ENCODE measurements at regions not wholly inside any gene's neighbourhood (a gene's known extent, or its start where the extent isn't known, plus 50 kb on each side); places are given as distances from the start of the nearest gene placed in this dataset.
A peak's percentile ranks its signal among the peaks of the same experiment; 100 is the strongest.

- Histone ChIP-seq H3K36me3 (ENCODE audit: control insufficient read depth in 2 of 3, insufficient read depth in 3 of 3, low read length in 3 of 3) (no peaks in the 10 kb centered on the region), H3K9ac (ENCODE audit: low read length in 3 of 3) (no peak overlapping the region), H3K27ac (ENCODE audit: low read depth in 2 of 2, low read length in 2 of 2) (no peak overlapping the region), H3K9me3 (ENCODE audit: control insufficient read depth in 2 of 3, insufficient read depth in 1 of 3, low read length in 3 of 3) (no peaks in the 10 kb centered on the region), H3K4me1 (ENCODE audit: control insufficient read depth in 2 of 3, insufficient read depth in 2 of 3, low read depth in 1 of 3, low read length in 3 of 3) (no peaks in the 10 kb centered on the region), H3K4me3 (ENCODE audit: low read length in 3 of 3) (no peak overlapping the region), H3K27me3 (ENCODE audit: control insufficient read depth, insufficient read depth, low read length) (no peaks in the 10 kb centered on the region)
- no peak for TF ChIP-seq CTCF (IDR thresholded peaks at IDR 0.05; ENCODE audit: borderline replicate concordance, extremely low read depth, insufficient read depth)
- no peak for DNase-seq
- FAIRE-seq: no peak
- intact Hi-C loops (cut with DNase I): no loop called here
These were observed 172.2 kb downstream of the SUCLG1 start for GRCh38 chr2:84286878-84287277.

- Histone ChIP-seq H3K4me1 (ENCODE audit: control insufficient read depth in 2 of 3, insufficient read depth in 2 of 3, low read depth in 1 of 3, low read length in 3 of 3) (no peaks in the 10 kb centered on the region), H3K4me3 (ENCODE audit: low read length in 3 of 3) (no peak overlapping the region), H3K9me3 (ENCODE audit: control insufficient read depth in 2 of 3, insufficient read depth in 1 of 3, low read length in 3 of 3) (no peaks in the 10 kb centered on the region), H3K27ac (ENCODE audit: low read depth in 2 of 2, low read length in 2 of 2) (no peak overlapping the region), H3K36me3 (ENCODE audit: control insufficient read depth in 2 of 3, insufficient read depth in 3 of 3, low read length in 3 of 3) (no peaks in the 10 kb centered on the region), H3K27me3 (ENCODE audit: control insufficient read depth, insufficient read depth, low read length) (no peaks in the 10 kb centered on the region), H3K9ac (ENCODE audit: low read length in 3 of 3) (no peak overlapping the region)
- FAIRE-seq (no peak), DNase-seq (no peak)
- intact Hi-C loops (cut with DNase I): no loop called here
- no peak for TF ChIP-seq CTCF (IDR thresholded peaks at IDR 0.05; ENCODE audit: borderline replicate concordance, extremely low read depth, insufficient read depth)
These were observed 173.9 kb downstream of the SUCLG1 start for GRCh38 chr2:84285056-84285747.

- intact Hi-C loops (cut with DNase I): no loop called here
- DNase-seq: peak in 3 of 5 donors; percentile 24 to 65 (median 35)
- Histone ChIP-seq H3K4me1 (ENCODE audit: control insufficient read depth in 2 of 3, insufficient read depth in 2 of 3, low read depth in 1 of 3, low read length in 3 of 3) (no peaks in the 10 kb centered on the region), H3K27ac (ENCODE audit: low read depth in 2 of 2, low read length in 2 of 2) (no peak overlapping the region), H3K9ac (ENCODE audit: low read length in 3 of 3) (no peak overlapping the region), H3K9me3 (ENCODE audit: control insufficient read depth in 2 of 3, insufficient read depth in 1 of 3, low read length in 3 of 3) (no peaks in the 10 kb centered on the region), H3K4me3 (ENCODE audit: low read length in 3 of 3) (no peak overlapping the region), H3K36me3 (ENCODE audit: control insufficient read depth in 2 of 3, insufficient read depth in 3 of 3, low read length in 3 of 3) (no peaks in the 10 kb centered on the region), H3K27me3 (ENCODE audit: control insufficient read depth, insufficient read depth, low read length) (no peaks in the 10 kb centered on the region)
- FAIRE-seq: no peak
- no peak for TF ChIP-seq CTCF (IDR thresholded peaks at IDR 0.05; ENCODE audit: borderline replicate concordance, extremely low read depth, insufficient read depth)
These were observed 175.6 kb downstream of the SUCLG1 start for GRCh38 chr2:84283506-84283905.

- H3K9me3 ChIP-seq (ENCODE audit: control insufficient read depth in 2 of 3, insufficient read depth in 1 of 3, low read length in 3 of 3): no peaks in the 10 kb centered on the region
- no peaks in the 10 kb centered on the region for H3K4me1 ChIP-seq (ENCODE audit: control insufficient read depth in 2 of 3, insufficient read depth in 2 of 3, low read depth in 1 of 3, low read length in 3 of 3)
- H3K27ac ChIP-seq (ENCODE audit: low read depth in 2 of 2, low read length in 2 of 2): no peak overlapping the region
- H3K36me3 ChIP-seq (ENCODE audit: control insufficient read depth in 2 of 3, insufficient read depth in 3 of 3, low read length in 3 of 3): no peaks in the 10 kb centered on the region
- intact Hi-C loops (cut with DNase I): no loop called here
- DNase-seq (no peak), FAIRE-seq (no peak)
- H3K9ac ChIP-seq (ENCODE audit: low read length in 3 of 3): no peak overlapping the region
- H3K4me3 ChIP-seq (ENCODE audit: low read length in 3 of 3): no peak overlapping the region
- no peaks in the 10 kb centered on the region for H3K27me3 ChIP-seq (ENCODE audit: control insufficient read depth, insufficient read depth, low read length)
- TF ChIP-seq CTCF (IDR thresholded peaks at IDR 0.05; ENCODE audit: borderline replicate concordance, extremely low read depth, insufficient read depth): no peak
These were observed 177.6 kb downstream of the SUCLG1 start for GRCh38 chr2:84281510-84281909.
